SK-N-SH (cell line): ENCODE measurements at regions not wholly inside any gene's neighbourhood (a gene's known extent, or its start where the extent isn't known, plus 50 kb on each side); places are given as distances from the start of the nearest gene placed in this dataset.

ENCODE experiments used
- EP300 ChIP-seq, 2 experiments: IDR thresholded peaks; 2 replicates each; pipeline versions ENCODE4 v1.4.0 to v1.6.1; 2012; ENCODE audit warnings: borderline replicate concordance in 1 of 2, low read depth in 1 of 2, low read length in 1 of 2
- EZH2phosphoT487 ChIP-seq: fragments of 200-600 bp; sonication (generic); IDR thresholded peaks from 2 replicates; pipeline ENCODE4 v1.6.1; 2017; ENCODE audit warnings: low read depth, mixed run types, mild to moderate bottlenecking, antibody characterized with exemption, moderate library complexity, borderline replicate concordance
- FOXJ3 ChIP-seq: sonication (generic); formaldehyde crosslinking; IDR thresholded peaks from 2 replicates; pipeline ENCODE4 v1.5.1; 2020; ENCODE audit warnings: mild to moderate bottlenecking, missing genetic modification reagents
- NFIC ChIP-seq: IDR thresholded peaks from 2 replicates; pipeline ENCODE4 v1.4.0; 2012; ENCODE audit warnings: borderline replicate concordance
- POLR2AphosphoS5 ChIP-seq: IDR thresholded peaks from 2 replicates; pipeline ENCODE4 v1.6.1; 2012; ENCODE audit warnings: low read depth, low read length
- RXRA ChIP-seq: IDR thresholded peaks from 2 replicates; pipeline ENCODE4 v1.4.0; 2012; ENCODE audit warnings: low read depth, mild to moderate bottlenecking, borderline replicate concordance
- SIN3A ChIP-seq: IDR thresholded peaks from 2 replicates; pipeline ENCODE4 v1.6.1; 2012; ENCODE audit warnings: low read depth, mild to moderate bottlenecking, low read length, moderate library complexity, borderline replicate concordance
- SMC3 ChIP-seq: IDR thresholded peaks from 2 replicates; pipeline ENCODE4 v1.6.1; 2012; ENCODE audit warnings: low read depth, low read length, improper control_type of control experiment
- TAF1 ChIP-seq: IDR thresholded peaks from 2 replicates; pipeline ENCODE4 v1.6.1; 2012; ENCODE audit warnings: low read depth, mild to moderate bottlenecking, low read length, moderate library complexity, borderline replicate concordance
- YY1 ChIP-seq: IDR thresholded peaks from 2 replicates; pipeline ENCODE4 v1.4.0; 2012; ENCODE audit warnings: low read depth, mild to moderate bottlenecking
- TF ChIP-seq, protein P1 (sequence below): fragments of 200-600 bp; sonication (generic); IDR thresholded peaks from 2 replicates; pipeline ENCODE4 v1.6.1; 2017; ENCODE audit warnings: antibody characterized with exemption, mild to moderate bottlenecking, moderate library complexity
- TF ChIP-seq, protein P2 (sequence below): IDR thresholded peaks from 2 replicates; pipeline ENCODE4 v1.4.0; 2012; ENCODE audit warnings: low read depth

DNA sequence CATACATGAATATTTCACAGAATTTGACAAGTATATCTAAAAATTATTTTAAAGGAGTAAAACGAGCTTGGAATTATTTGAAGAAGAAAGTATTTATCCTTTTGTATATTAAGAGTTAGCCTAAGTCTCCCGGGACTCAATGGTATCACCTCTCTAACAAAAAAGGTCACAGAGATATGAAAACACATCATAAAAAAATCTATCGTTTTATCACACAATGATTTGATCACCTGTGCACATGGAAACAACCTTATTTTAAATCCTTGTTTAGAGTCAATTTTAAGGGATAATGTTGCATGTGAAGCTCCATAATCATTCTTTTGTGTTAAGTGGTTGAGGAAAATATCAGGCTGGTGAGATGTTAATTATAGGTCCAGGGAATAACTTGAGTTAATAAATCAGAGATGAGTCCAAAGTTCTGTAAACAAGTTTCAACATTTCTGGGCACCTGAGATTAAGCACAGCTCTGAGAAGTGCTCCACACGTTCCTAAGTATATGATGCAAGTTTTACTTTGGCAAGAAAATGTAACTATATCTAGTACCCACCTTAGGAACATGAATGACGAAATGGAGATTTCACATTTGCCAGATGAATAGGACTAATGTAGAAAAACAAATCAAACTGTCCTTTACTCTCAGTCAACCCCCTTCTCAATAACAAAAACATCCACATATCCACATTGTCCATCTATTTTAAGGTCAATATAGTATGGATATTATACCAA is 148.5 kb upstream of the AKR1E2 start:
- TF ChIP-seq, protein P1, sequence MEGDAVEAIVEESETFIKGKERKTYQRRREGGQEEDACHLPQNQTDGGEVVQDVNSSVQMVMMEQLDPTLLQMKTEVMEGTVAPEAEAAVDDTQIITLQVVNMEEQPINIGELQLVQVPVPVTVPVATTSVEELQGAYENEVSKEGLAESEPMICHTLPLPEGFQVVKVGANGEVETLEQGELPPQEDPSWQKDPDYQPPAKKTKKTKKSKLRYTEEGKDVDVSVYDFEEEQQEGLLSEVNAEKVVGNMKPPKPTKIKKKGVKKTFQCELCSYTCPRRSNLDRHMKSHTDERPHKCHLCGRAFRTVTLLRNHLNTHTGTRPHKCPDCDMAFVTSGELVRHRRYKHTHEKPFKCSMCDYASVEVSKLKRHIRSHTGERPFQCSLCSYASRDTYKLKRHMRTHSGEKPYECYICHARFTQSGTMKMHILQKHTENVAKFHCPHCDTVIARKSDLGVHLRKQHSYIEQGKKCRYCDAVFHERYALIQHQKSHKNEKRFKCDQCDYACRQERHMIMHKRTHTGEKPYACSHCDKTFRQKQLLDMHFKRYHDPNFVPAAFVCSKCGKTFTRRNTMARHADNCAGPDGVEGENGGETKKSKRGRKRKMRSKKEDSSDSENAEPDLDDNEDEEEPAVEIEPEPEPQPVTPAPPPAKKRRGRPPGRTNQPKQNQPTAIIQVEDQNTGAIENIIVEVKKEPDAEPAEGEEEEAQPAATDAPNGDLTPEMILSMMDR = no peak
- TF ChIP-seq FOXJ3 (CRISPR knock-in tag) (no peak), EZH2phosphoT487 (no peak), POLR2AphosphoS5 (no peak), RXRA (no peak), SIN3A (no peak), EP300 (IDR thresholded peaks at IDR 0.05; ENCODE audit: borderline replicate concordance in 1 of 2, low read depth in 1 of 2, low read length in 1 of 2) (no peak), SMC3 (no peak), TAF1 (no peak), NFIC (no peak), YY1 (no peak)
- TF ChIP-seq, protein P2, sequence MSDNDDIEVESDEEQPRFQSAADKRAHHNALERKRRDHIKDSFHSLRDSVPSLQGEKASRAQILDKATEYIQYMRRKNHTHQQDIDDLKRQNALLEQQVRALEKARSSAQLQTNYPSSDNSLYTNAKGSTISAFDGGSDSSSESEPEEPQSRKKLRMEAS = no peak
